Endothelial cell of umbilical vein (primary cell): ENCODE measurements at regions not wholly inside any gene's neighbourhood (a gene's known extent, or its start where the extent isn't known, plus 50 kb on each side); places are given as distances from the start of the nearest gene placed in this dataset.

Source experiments
- BruUV-seq: library from RNA; stranded (reverse); fragments of 400-500 nt; replicated peaks from 2 replicates; lab custom pipeline; 2021; lab: Mats Ljungman, UMichigan
- CTCF ChIA-PET: fragments of 300-600, 350-600 bp; sonication (Branson Sonifier 250); formaldehyde crosslinking; loops from one replicate; lab custom pipeline; 2021; ENCODE audit warnings: antibody characterized with exemption, inconsistent platforms; lab: Charles Lee
- POLR2A ChIA-PET: fragments of 300-600, 350-600 bp; sonication (Branson Sonifier 250); formaldehyde crosslinking; loops from one replicate; lab custom pipeline; 2021; ENCODE audit warnings: antibody characterized with exemption, inconsistent platforms; lab: Charles Lee
- DNase-seq: peaks from one replicate; pipeline ENCODE4 v3.0.0-alpha.2; 2011; ENCODE audit warnings: low read depth, low spot score
- FAIRE-seq: peaks from 2 replicates; lab custom pipeline; 2011; peaks lifted over from hg19 to GRCh38; lab: Jason Lieb, UNC
- H2AFZ ChIP-seq: 2 replicates; pipeline ENCODE4 v1.6.0; 2012; ENCODE audit warnings: low read depth, low read length, control low read depth, inconsistent platforms
- H3K27ac ChIP-seq: 2 replicates; pipeline ENCODE4 v1.5.1; 2011; ENCODE audit warnings: low read depth, mild to moderate bottlenecking, control low read depth, low read length, moderate library complexity; ENCODE audit not compliant: insufficient read depth
- H3K27me3 ChIP-seq, 2 experiments: 2 replicates each; pipeline versions ENCODE4 v1.6.0 to v1.6.1; 2011; ENCODE audit warnings: low read length in 2 of 2, mixed read lengths in 1 of 2; ENCODE audit not compliant: control insufficient read depth in 2 of 2, insufficient read depth in 2 of 2
- H3K36me3 ChIP-seq, 2 experiments: 2 replicates in 1 of 2; 3 replicates in 1 of 2; pipeline ENCODE4 v1.5.1; 2011; ENCODE audit warnings: low read length in 2 of 2, mild to moderate bottlenecking in 1 of 2, moderate library complexity in 1 of 2; ENCODE audit not compliant: control insufficient read depth in 2 of 2, insufficient read depth in 2 of 2; ENCODE audit errors: extremely low read depth in 1 of 2
- H3K4me1 ChIP-seq: 3 replicates; pipeline ENCODE4 v1.5.1; 2011; ENCODE audit warnings: mild to moderate bottlenecking, low read length; ENCODE audit not compliant: control insufficient read depth, insufficient read depth; ENCODE audit errors: extremely low read depth
- H3K4me2 ChIP-seq: 2 replicates; pipeline ENCODE4 v1.6.1; 2011; ENCODE audit warnings: low read length, control low read depth, mixed read lengths; ENCODE audit not compliant: insufficient read depth
- H3K4me3 ChIP-seq, 3 experiments: fragments of 200-600 bp in 1 of 3; sonication (generic), shearing (Covaris generic) in 1 of 3; replicated peaks in 1 of 3; 2 replicates each; pipeline ENCODE4 v1.5.1; 2011 to 2016; ENCODE audit warnings: control low read depth in 3 of 3, low read length in 3 of 3, mild to moderate bottlenecking in 2 of 3, inconsistent platforms in 1 of 3, low read depth in 1 of 3, moderate library complexity in 1 of 3; ENCODE audit not compliant: insufficient read depth in 1 of 3
- H3K79me2 ChIP-seq: 2 replicates; pipeline ENCODE4 v1.6.0; 2012; ENCODE audit warnings: low read length, inconsistent platforms; ENCODE audit not compliant: control insufficient read depth, insufficient read depth
- H3K9ac ChIP-seq: replicated peaks from 2 replicates; pipeline ENCODE3; 2011; ENCODE audit warnings: low read length, control low read depth; ENCODE audit not compliant: insufficient read depth; ENCODE audit errors: extremely low read depth
- H3K9me1 ChIP-seq: replicated peaks from 3 replicates; pipeline ENCODE4 v1.6.0; 2011; ENCODE audit warnings: mild to moderate bottlenecking, low read length; ENCODE audit not compliant: control insufficient read depth, insufficient read depth; ENCODE audit errors: extremely low read depth
- H3K9me3 ChIP-seq: replicated peaks from 2 replicates; pipeline ENCODE4 v1.5.1; 2012; ENCODE audit warnings: low read length, inconsistent platforms; ENCODE audit not compliant: control insufficient read depth, insufficient read depth
- H4K20me1 ChIP-seq: replicated peaks from 2 replicates; pipeline ENCODE3; 2011; ENCODE audit warnings: mild to moderate bottlenecking, low read length; ENCODE audit not compliant: control insufficient read depth, insufficient read depth; ENCODE audit errors: extremely low read depth
- EZH2 ChIP-seq: IDR thresholded peaks from 2 replicates; pipeline ENCODE4 v1.6.1; 2012; ENCODE audit warnings: borderline replicate concordance, low read depth, mild to moderate bottlenecking, moderate library complexity, low read length, inconsistent platforms; ENCODE audit not compliant: severe bottlenecking
- FOS ChIP-seq: IDR thresholded peaks from 2 replicates; pipeline ENCODE4 v1.6.1; 2011; ENCODE audit warnings: mild to moderate bottlenecking, low read length, moderate library complexity, borderline replicate concordance; ENCODE audit not compliant: insufficient read depth
- GATA2 ChIP-seq: IDR thresholded peaks from 2 replicates; pipeline ENCODE4 v1.7.0; 2011; ENCODE audit warnings: low read depth, mild to moderate bottlenecking, moderate library complexity, mixed read lengths, low read length; ENCODE audit not compliant: insufficient read length, insufficient read depth
- JUN ChIP-seq: IDR thresholded peaks from 2 replicates; pipeline ENCODE4 v1.6.1; 2011; ENCODE audit warnings: borderline replicate concordance, low read depth; ENCODE audit not compliant: insufficient read length, insufficient read depth
- MYC ChIP-seq: IDR thresholded peaks from one replicate; pipeline ENCODE4 v1.6.1; 2011; ENCODE audit warnings: mild to moderate bottlenecking, low read depth, low read length
- POLR2A ChIP-seq: IDR thresholded peaks from 2 replicates; pipeline ENCODE4 v1.6.1; 2012; ENCODE audit warnings: low read depth, mild to moderate bottlenecking, control low read depth, low read length
- POLR2AphosphoS5 ChIP-seq: IDR thresholded peaks from 2 replicates; pipeline ENCODE4 v1.6.1; 2012; ENCODE audit warnings: low read depth, mild to moderate bottlenecking, control low read depth, low read length, moderate library complexity; ENCODE audit not compliant: insufficient read depth
- dilution Hi-C: fragments of 300-500 bp; cut with MboI; formaldehyde crosslinking; loops from one replicate; pipeline ENCODE4 v1.15.0; 2019; ENCODE audit warnings: low sequenced_read_pairs; ENCODE audit not compliant: extremely low pct_ligation_motif_present
- intact Hi-C: fragments of 100-400 bp; cut with micrococcal nuclease; formaldehyde crosslinking; loops from one replicate; pipeline ENCODE4 v1.10.0; 2022
- TF ChIP-seq, protein P1 (sequence below), 2 donors: IDR thresholded peaks; 1 replicate in 1 of 2; 2 replicates in 1 of 2; pipeline ENCODE4 v1.5.1; 2011; ENCODE audit warnings: low read length in 2 of 2, mild to moderate bottlenecking in 2 of 2, moderate library complexity in 2 of 2, control low read depth in 1 of 2, inconsistent platforms in 1 of 2, low read depth in 1 of 2; ENCODE audit not compliant: insufficient read depth in 1 of 2; ENCODE audit errors: extremely low read depth in 1 of 2
- TF ChIP-seq, protein P2 (sequence below): IDR thresholded peaks from 2 replicates; pipeline ENCODE4 v1.6.1; 2011; ENCODE audit not compliant: insufficient read depth, insufficient read length

DNA sequence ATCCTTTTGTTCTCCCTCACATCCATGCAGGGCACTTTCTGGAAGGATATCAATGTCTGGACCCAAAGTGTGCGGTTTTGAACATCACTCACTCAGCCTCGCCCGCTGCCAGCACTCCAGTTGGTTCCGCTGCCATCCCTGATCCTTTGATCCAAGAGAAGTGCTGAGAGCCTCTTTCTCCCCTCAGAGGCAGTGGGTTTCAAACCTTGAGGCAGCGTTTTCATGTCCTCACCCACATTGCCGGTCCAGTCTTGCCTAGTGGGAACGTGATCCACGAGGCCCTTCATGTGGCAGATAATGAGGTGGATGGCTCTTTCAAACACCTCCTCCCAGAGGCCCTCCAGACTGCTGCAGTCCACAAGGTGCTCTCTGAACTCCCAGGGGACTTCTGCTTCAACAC is 122.2 kb downstream of the ACTL8 start:
- H3K27ac ChIP-seq: no peak overlapping the region
- CTCF ChIA-PET: no interaction called here
- H3K4me1 ChIP-seq: no peaks in the 10 kb centered on the region
- H3K9me3 ChIP-seq: no peaks in the 10 kb centered on the region
- H4K20me1 ChIP-seq: no peaks in the 10 kb centered on the region
- H3K4me2 ChIP-seq: no peak overlapping the region
- no peak overlapping the region for H3K4me3 ChIP-seq
- no peaks in the 10 kb centered on the region for H3K9me1 ChIP-seq
- dilution Hi-C loops: no loop called here
- H2AFZ ChIP-seq: no peak overlapping the region
- H3K79me2 ChIP-seq: no peaks in the 10 kb centered on the region
- DNase-seq (no peak), FAIRE-seq (no peak)
- H3K36me3 ChIP-seq: no peaks in the 10 kb centered on the region
- POLR2A ChIA-PET: no interaction called here
- no peaks in the 10 kb centered on the region for H3K27me3 ChIP-seq
- no TSS peak for BruUV-seq
- TF ChIP-seq, protein P1, sequence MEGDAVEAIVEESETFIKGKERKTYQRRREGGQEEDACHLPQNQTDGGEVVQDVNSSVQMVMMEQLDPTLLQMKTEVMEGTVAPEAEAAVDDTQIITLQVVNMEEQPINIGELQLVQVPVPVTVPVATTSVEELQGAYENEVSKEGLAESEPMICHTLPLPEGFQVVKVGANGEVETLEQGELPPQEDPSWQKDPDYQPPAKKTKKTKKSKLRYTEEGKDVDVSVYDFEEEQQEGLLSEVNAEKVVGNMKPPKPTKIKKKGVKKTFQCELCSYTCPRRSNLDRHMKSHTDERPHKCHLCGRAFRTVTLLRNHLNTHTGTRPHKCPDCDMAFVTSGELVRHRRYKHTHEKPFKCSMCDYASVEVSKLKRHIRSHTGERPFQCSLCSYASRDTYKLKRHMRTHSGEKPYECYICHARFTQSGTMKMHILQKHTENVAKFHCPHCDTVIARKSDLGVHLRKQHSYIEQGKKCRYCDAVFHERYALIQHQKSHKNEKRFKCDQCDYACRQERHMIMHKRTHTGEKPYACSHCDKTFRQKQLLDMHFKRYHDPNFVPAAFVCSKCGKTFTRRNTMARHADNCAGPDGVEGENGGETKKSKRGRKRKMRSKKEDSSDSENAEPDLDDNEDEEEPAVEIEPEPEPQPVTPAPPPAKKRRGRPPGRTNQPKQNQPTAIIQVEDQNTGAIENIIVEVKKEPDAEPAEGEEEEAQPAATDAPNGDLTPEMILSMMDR (IDR thresholded peaks at IDR 0.05; ENCODE audit: extremely low read depth in 1 of 2, insufficient read depth in 1 of 2, low read depth in 1 of 2, low read length in 2 of 2): no peak
- no peak for TF ChIP-seq JUN
- no peak for TF ChIP-seq GATA2
- TF ChIP-seq, protein P2, sequence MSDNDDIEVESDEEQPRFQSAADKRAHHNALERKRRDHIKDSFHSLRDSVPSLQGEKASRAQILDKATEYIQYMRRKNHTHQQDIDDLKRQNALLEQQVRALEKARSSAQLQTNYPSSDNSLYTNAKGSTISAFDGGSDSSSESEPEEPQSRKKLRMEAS: no peak
- TF ChIP-seq MYC: no peak
- no peak overlapping the region for H3K9ac ChIP-seq
- intact Hi-C loops: no loop called here

DNA sequence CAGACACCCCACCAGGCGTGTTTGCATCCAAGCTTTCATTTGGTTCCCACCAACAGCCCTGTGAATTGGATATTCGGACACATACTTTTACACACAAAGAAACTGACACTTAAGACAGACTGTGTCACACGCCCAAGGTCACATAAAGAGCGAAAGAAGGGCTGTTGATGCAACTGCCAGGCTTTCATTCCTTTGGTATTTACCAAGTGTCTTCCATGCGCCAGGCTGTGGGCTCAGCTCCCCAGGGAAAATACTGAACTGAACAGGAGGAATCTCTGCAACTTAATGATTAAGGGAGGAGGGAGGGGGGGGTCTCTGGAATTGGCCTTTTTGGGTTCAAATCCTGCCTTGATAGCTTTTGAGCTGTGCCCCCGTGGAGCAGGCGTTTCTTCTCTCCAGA is 122.8 kb downstream of the ACTL8 start:
- Histone ChIP-seq H3K4me2 (no peak overlapping the region), H3K9ac (no peak overlapping the region), H3K9me1 (no peaks in the 10 kb centered on the region), H3K4me1 (no peaks in the 10 kb centered on the region), H3K4me3 (no peak overlapping the region), H3K36me3 (no peaks in the 10 kb centered on the region), H3K27me3 (no peaks in the 10 kb centered on the region), H3K27ac (no peak overlapping the region), H4K20me1 (no peaks in the 10 kb centered on the region), H2AFZ (no peak overlapping the region), H3K79me2 (no peaks in the 10 kb centered on the region), H3K9me3 (no peaks in the 10 kb centered on the region)
- ChIA-PET CTCF (no interaction called here), POLR2A (no interaction called here)
- no peak for DNase-seq
- FAIRE-seq: no peak
- dilution Hi-C loops: no loop called here
- intact Hi-C loops: no loop called here
- no peak for TF ChIP-seq FOS
- no peak for TF ChIP-seq MYC
- TF ChIP-seq, protein P1 (IDR thresholded peaks at IDR 0.05; ENCODE audit: extremely low read depth in 1 of 2, insufficient read depth in 1 of 2, low read depth in 1 of 2, low read length in 2 of 2): no peak
- TF ChIP-seq, protein P2: no peak
- TF ChIP-seq POLR2A: no peak
- no peak for TF ChIP-seq GATA2
- no peak for TF ChIP-seq EZH2
- TF ChIP-seq JUN: no peak
- no peak for TF ChIP-seq POLR2AphosphoS5
- no TSS peak for BruUV-seq
